Nephron progenitor cell (in vitro differentiated cells): ENCODE measurements at regions not wholly inside any gene's neighbourhood (a gene's known extent, or its start where the extent isn't known, plus 50 kb on each side); places are given as distances from the start of the nearest gene placed in this dataset.

Experiments used
- DNase-seq: peaks from one replicate; pipeline ENCODE4 v3.0.0; 2021
- H3K27ac Mint-ChIP-seq: 2 replicates; pipeline ENCODE4 v1.8.0; 2021; ENCODE audit warnings: mild to moderate bottlenecking, moderate library complexity, mixed read lengths
- H3K27me3 Mint-ChIP-seq: 2 replicates; pipeline ENCODE4 v1.8.0; 2021; ENCODE audit warnings: mild to moderate bottlenecking, low read depth, mixed read lengths; ENCODE audit not compliant: poor library complexity
- H3K36me3 Mint-ChIP-seq: 2 replicates; pipeline ENCODE4 v1.8.0; 2021; ENCODE audit warnings: low read depth, mixed read lengths
- H3K4me1 Mint-ChIP-seq: 2 replicates; pipeline ENCODE4 v1.8.0; 2021; ENCODE audit warnings: mixed read lengths
- H3K4me3 Mint-ChIP-seq: 2 replicates; pipeline ENCODE4 v1.8.0; 2021; ENCODE audit warnings: mild to moderate bottlenecking, moderate library complexity, mixed read lengths
- H3K9me3 Mint-ChIP-seq: 2 replicates; pipeline ENCODE4 v1.8.0; 2021; ENCODE audit warnings: mild to moderate bottlenecking, moderate library complexity, mixed read lengths
- TF ChIP-seq, protein P1 (sequence below): fragments of 200-600 bp; sonication (generic); IDR thresholded peaks from 2 replicates; pipeline ENCODE4 v1.5.0; 2021; ENCODE audit warnings: antibody characterized with exemption

DNA sequence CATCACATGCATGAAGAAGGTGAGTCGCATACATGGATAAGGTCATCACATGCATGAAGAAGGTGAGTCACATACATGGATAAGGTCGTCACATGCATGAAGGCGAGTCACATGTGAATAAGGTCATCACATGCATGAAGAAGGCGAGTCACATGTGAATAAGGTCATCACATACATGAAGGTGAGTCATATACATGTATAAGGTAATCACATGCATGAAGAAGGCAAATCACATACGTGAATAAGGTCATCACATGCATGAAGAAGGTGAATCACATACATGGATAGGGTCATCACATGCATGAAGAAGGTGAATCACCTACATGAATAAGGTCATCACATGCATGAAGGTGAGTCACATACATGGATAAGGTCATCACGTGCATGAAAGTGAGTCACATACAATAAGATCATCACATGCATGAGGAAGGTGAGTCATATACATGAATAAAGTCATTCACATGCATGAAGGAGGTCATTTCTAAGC is 105.1 kb upstream of the SDK2 start:
- H3K9me3 Mint-ChIP-seq = no peaks in the 10 kb centered on the region
- H3K36me3 Mint-ChIP-seq = no peaks in the 10 kb centered on the region
- H3K4me1 Mint-ChIP-seq = peaks cover 56% of the 10 kb centered on the region
- no peak overlapping the region for H3K27ac Mint-ChIP-seq
- peaks cover 11% of the 10 kb centered on the region for H3K27me3 Mint-ChIP-seq
- TF ChIP-seq, protein P1, sequence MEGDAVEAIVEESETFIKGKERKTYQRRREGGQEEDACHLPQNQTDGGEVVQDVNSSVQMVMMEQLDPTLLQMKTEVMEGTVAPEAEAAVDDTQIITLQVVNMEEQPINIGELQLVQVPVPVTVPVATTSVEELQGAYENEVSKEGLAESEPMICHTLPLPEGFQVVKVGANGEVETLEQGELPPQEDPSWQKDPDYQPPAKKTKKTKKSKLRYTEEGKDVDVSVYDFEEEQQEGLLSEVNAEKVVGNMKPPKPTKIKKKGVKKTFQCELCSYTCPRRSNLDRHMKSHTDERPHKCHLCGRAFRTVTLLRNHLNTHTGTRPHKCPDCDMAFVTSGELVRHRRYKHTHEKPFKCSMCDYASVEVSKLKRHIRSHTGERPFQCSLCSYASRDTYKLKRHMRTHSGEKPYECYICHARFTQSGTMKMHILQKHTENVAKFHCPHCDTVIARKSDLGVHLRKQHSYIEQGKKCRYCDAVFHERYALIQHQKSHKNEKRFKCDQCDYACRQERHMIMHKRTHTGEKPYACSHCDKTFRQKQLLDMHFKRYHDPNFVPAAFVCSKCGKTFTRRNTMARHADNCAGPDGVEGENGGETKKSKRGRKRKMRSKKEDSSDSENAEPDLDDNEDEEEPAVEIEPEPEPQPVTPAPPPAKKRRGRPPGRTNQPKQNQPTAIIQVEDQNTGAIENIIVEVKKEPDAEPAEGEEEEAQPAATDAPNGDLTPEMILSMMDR = no peak
- no peak overlapping the region for H3K4me3 Mint-ChIP-seq
- no peak for DNase-seq

DNA sequence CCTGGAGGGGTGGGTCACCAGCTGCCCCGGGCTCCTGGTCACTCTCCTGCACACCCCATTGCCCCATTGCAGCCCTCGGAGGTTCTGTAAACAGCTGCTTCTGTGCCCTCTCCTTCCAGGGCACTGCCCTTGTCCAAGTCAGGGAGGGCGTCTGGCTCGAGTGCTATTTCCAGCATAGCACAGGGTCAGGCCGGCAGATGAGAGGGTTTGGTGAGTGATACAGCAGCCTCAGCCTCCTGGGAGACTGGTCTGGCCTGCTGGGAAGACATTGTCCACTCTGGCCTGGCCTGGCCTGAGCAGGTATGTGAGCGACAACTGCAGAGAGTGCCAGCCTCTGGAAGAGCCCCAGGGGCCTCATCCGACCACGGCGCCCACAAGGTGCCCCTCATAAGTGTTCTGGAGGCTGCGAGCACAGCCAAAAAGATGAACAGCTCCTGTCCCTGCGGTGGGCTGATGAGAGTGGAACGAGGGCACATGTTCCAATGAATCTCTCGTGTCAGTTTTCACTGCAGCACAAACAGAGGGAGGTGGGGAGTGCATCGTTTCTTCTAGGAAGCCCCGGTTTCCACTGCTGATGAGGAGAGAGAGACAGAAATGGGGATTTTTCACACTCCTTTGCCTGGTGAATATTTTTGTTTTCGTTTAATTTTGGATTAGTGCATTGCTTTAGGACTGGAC is 105.8 kb upstream of the SDK2 start:
- DNase-seq = no peak
- TF ChIP-seq, protein P1 = no peak
- H3K9me3 Mint-ChIP-seq = no peaks in the 10 kb centered on the region
- H3K4me3 Mint-ChIP-seq = no peak overlapping the region
- no peaks in the 10 kb centered on the region for H3K36me3 Mint-ChIP-seq
- peaks cover 17% of the 10 kb centered on the region for H3K27me3 Mint-ChIP-seq
- H3K27ac Mint-ChIP-seq = no peak overlapping the region
- peaks cover 53% of the 10 kb centered on the region for H3K4me1 Mint-ChIP-seq

DNA sequence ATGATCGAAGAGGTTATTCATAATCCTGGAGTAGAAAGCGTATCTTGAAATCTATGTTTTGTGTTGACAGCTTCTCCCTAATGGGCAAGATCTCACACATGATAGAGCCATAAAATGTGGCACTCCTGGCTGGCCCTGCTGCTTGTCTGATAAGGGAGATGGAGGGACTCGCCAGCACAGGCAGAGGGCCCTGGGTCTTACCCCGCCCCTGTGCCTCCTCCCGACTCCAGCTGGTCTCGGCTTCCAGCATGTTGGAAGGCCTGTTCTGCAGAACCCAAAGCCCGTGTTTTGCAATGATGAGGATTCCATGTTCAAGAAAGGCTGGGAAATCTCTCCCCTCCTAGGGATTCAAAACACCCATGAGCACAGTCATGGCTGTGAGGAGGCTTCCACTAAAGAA is 106.7 kb upstream of the SDK2 start:
- Mint-ChIP-seq H3K9me3 (no peaks in the 10 kb centered on the region), H3K27me3 (peaks cover 23% of the 10 kb centered on the region), H3K4me1 (peaks cover 53% of the 10 kb centered on the region), H3K4me3 (no peak overlapping the region), H3K27ac (no peak overlapping the region), H3K36me3 (no peaks in the 10 kb centered on the region)
- TF ChIP-seq, protein P1 = no peak
- DNase-seq = no peak

- DNase-seq = no peak
- no peak overlapping the region for H3K4me3 Mint-ChIP-seq
- H3K4me1 Mint-ChIP-seq = peaks cover 37% of the 10 kb centered on the region
- peaks cover 30% of the 10 kb centered on the region for H3K27me3 Mint-ChIP-seq
- no peaks in the 10 kb centered on the region for H3K36me3 Mint-ChIP-seq
- no peak overlapping the region for H3K27ac Mint-ChIP-seq
- TF ChIP-seq, protein P1 = no peak
- no peaks in the 10 kb centered on the region for H3K9me3 Mint-ChIP-seq
Observed at GRCh38 chr17:73753751-73754496, 109.7 kb upstream of the SDK2 start.

DNA sequence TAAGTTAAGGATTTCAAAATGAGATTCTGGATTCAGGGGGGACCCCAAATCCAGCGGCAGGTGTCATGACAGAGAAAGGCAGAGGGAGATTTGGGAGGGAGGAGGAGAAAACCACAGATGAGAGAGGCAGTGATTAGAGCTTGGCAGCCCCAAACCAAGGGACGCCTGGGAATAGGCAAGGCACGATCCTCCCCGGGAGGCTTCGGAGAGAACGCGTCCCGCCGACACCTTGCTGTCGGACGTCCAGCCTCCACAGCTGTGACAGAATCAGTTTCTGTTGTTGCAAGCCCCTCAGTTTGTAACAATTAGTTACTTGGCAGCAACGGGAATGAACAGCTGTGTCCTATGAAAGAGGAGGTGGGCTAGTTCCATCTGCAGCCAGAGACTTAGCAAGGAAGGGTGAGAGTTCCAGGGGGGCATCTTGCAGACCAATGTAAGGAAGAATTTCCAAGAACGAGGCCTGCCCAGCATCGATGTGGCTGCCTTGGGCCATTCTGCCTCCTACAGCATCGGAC is 110.7 kb upstream of the SDK2 start:
- DNase-seq = no peak
- H3K27ac Mint-ChIP-seq = no peak overlapping the region
- peaks cover 30% of the 10 kb centered on the region for H3K4me1 Mint-ChIP-seq
- TF ChIP-seq, protein P1 = no peak
- peaks cover 40% of the 10 kb centered on the region for H3K27me3 Mint-ChIP-seq
- H3K36me3 Mint-ChIP-seq = no peaks in the 10 kb centered on the region
- no peak overlapping the region for H3K4me3 Mint-ChIP-seq
- H3K9me3 Mint-ChIP-seq = no peaks in the 10 kb centered on the region
